Fibroblast of mammary gland (primary cell): ENCODE measurements at regions not wholly inside any gene's neighbourhood (a gene's known extent, or its start where the extent isn't known, plus 50 kb on each side); places are given as distances from the start of the nearest gene placed in this dataset.

Source experiments
- DNase-seq: peaks from one replicate; pipeline ENCODE4 v3.0.0-alpha.2; 2010; ENCODE audit warnings: low read depth
- H3K4me3 ChIP-seq: 2 replicates; pipeline ENCODE4 v1.5.1; 2011; ENCODE audit warnings: low read depth, mild to moderate bottlenecking, low read length, moderate library complexity; ENCODE audit not compliant: control insufficient read depth
- TF ChIP-seq, protein P1 (sequence below): conservative IDR thresholded peaks from 2 replicates; pipeline ENCODE4 v1.5.1; 2011; ENCODE audit warnings: low read depth, low read length, inconsistent platforms; ENCODE audit not compliant: control insufficient read depth, insufficient read depth

DNA sequence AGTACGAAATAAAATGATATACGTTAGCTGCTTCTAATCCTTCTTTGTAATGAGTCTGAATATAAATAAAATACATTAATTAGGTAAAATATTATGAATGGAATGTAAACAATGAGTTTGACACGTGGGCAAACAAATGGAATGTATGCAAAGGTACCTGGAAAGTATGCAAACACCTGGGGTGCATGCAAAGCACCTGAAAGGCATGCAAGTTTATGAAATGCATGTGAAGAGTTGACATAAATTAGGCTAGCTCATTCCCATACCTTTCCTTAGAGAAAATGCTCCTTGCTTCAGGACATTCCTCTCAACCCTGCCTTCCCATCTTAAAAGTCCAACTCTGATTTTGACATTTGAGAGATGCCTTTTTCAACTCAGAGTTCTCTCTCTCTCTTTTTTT is 140.9 kb downstream of the EDN1 start:
- TF ChIP-seq, protein P1, sequence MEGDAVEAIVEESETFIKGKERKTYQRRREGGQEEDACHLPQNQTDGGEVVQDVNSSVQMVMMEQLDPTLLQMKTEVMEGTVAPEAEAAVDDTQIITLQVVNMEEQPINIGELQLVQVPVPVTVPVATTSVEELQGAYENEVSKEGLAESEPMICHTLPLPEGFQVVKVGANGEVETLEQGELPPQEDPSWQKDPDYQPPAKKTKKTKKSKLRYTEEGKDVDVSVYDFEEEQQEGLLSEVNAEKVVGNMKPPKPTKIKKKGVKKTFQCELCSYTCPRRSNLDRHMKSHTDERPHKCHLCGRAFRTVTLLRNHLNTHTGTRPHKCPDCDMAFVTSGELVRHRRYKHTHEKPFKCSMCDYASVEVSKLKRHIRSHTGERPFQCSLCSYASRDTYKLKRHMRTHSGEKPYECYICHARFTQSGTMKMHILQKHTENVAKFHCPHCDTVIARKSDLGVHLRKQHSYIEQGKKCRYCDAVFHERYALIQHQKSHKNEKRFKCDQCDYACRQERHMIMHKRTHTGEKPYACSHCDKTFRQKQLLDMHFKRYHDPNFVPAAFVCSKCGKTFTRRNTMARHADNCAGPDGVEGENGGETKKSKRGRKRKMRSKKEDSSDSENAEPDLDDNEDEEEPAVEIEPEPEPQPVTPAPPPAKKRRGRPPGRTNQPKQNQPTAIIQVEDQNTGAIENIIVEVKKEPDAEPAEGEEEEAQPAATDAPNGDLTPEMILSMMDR, result no peak
- no peak for DNase-seq
- no peak overlapping the region for H3K4me3 ChIP-seq

- TF ChIP-seq, protein P1, result no peak
- no peak for DNase-seq
- no peak overlapping the region for H3K4me3 ChIP-seq
These were observed 146.1 kb downstream of the EDN1 start for GRCh38 chr6:12436224-12436623.

DNA sequence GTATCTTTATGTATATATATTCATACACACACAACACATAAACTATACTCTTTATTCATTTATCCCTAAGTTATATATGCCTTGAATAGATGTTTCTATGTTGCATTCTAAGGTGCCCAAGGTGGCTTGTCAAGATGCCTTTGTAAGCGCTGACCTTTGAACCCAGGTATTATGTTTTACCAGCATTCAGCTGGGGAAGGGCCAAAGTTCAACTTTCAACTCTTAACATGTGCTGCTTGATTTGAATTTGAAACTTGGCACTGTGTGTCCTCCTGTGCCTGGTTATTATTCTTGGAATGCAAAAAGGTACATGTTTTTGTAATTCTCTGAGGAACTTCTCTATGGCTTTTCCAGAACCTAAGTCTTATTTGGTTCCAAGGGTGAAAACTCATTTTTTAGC is 146.5 kb downstream of the EDN1 start:
- no peak for DNase-seq
- H3K4me3 ChIP-seq, result no peak overlapping the region
- TF ChIP-seq, protein P1, result no peak

DNA sequence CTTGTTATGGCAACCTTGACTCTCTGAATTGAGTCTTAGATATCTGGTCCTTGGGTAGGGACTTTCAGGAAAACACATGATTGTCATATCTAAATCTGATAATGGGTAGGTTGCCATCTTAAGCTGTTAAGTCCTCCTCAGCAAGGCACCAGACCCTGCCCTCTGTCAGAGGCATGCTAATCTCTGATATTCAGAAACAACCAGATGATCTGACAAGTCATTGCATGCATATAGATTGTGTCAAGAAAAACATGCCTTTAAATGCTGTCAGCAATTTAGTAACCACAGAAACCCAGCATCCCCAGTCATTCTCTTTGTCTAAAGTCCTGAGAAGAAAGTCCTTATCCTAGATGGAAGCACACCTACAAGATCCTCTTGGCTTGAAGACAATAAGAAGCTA is 149.1 kb downstream of the EDN1 start:
- no peak for DNase-seq
- no peak overlapping the region for H3K4me3 ChIP-seq
- TF ChIP-seq, protein P1, result no peak

DNA sequence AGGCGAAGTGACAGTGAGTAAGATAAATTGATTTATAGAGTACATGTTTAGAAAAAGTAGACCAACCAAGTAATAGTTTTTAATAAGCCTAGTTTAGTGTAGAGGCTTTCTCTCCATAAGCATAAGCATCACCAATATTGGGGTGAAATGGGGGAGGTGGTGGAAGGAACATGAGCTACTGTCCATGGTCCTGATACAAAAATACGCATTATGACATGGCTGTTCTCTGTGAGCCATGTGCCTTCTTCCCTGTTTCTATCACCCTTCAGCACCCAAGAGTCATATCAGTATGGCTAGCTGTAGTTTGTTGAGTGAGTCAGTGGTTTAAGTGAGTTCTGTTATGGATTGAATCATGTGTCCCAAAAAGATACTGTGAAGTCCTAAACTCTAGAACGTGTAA is 150.8 kb downstream of the EDN1 start:
- DNase-seq, result peak; percentile 9
- TF ChIP-seq, protein P1, result no peak
- no peak overlapping the region for H3K4me3 ChIP-seq

- DNase-seq, result no peak
- H3K4me3 ChIP-seq, result no peak overlapping the region
- TF ChIP-seq, protein P1, result no peak
These were observed 152.3 kb downstream of the EDN1 start for GRCh38 chr6:12442455-12442854.

DNA sequence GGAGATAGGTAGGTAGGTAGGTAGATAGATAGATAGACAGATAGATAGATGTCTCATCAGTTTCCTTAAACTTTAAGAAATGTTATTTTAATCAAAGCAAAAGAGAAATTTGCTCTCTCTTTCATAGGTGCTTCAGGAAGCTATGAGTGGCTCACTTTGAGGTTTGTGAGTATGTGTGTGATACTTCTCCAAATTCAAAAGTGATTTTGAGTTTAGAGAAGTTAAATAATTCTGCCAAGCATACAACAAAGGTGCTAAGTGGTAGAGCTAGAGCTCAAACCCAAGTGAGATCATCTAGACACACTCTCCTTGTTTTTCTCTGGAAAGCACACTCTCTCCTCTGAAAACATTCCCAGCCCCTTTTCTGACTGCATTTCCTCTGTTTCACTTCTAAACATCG is 156.2 kb downstream of the EDN1 start:
- no peak for DNase-seq
- H3K4me3 ChIP-seq, result no peak overlapping the region
- TF ChIP-seq, protein P1, result no peak
